ENCODE measurements at regions not wholly inside any gene's neighbourhood (a gene's known extent, or its start where the extent isn't known, plus 50 kb on each side); places are given as distances from the start of the nearest gene placed in this dataset.

GRCh38 chr7:21352540-21353387 lies 75.1 kb upstream of the SP4 start (continued):
- TF ChIP-seq CTCF (IDR thresholded peaks at IDR 0.05 in 2 of 3, conservative IDR thresholded peaks at IDR 0.05 in 1 of 3; ENCODE audit: control insufficient read depth in 2 of 3, extremely low read depth in 1 of 3, insufficient read depth in 1 of 3, low read depth in 3 of 3, low read length in 3 of 3) (no peak), GATAD2B (conservative IDR thresholded peaks at IDR 0.05; ENCODE audit: low read depth) (peak; percentile 47; the same call in 1 of the 2 replicates), CBX5 (IDR thresholded peaks at IDR 0.05; ENCODE audit: low read depth) (peak; percentile 92), ZNF384 (IDR thresholded peaks at IDR 0.05; ENCODE audit: borderline replicate concordance, low read depth, low read length) (peak; percentile 12; the same call in 1 of the 2 replicates), IKZF1 (conservative IDR thresholded peaks at IDR 0.05) (peak; percentile 85), IKZF2 (IDR thresholded peaks at IDR 0.05) (peak; percentile 70 to 79), ATF2 (IDR thresholded peaks at IDR 0.05; ENCODE audit: low read length) (peak; percentile 82), RCOR1 (conservative IDR thresholded peaks at IDR 0.05; ENCODE audit: low read depth, low read length) (peak; percentile 61; the same call in 1 of the 2 replicates), CREM (IDR thresholded peaks at IDR 0.05; ENCODE audit: low read depth) (peak; percentile 48), BCL11A (IDR thresholded peaks at IDR 0.05; ENCODE audit: low read depth, low read length) (peak; percentile 74), SP1 (IDR thresholded peaks at IDR 0.05; ENCODE audit: low read depth, low read length) (no peak), JUND (IDR thresholded peaks at IDR 0.05; ENCODE audit: low read depth, low read length) (no peak), MTA3 (IDR thresholded peaks at IDR 0.05; ENCODE audit: borderline replicate concordance, low read length) (peak; percentile 81; the same call in 1 of the 2 replicates), TCF12 (IDR thresholded peaks at IDR 0.05; ENCODE audit: low read depth, low read length) (0 out of 2 replicates have a peak, but pooled peaks have one; percentile 42), MYB (IDR thresholded peaks at IDR 0.05; ENCODE audit: borderline replicate concordance, low read depth, low read length) (no peak), DPF2 (IDR thresholded peaks at IDR 0.05) (peak; percentile 91), ZNF592 (IDR thresholded peaks at IDR 0.05) (no peak), EED (IDR thresholded peaks at IDR 0.05; ENCODE audit: low read depth) (peak; percentile 62), RELA (IDR thresholded peaks at IDR 0.05; ENCODE audit: borderline replicate concordance, partially characterized antibody) (peak; percentile 44), BCL3 (IDR thresholded peaks at IDR 0.05; ENCODE audit: borderline replicate concordance, insufficient read depth, low read depth, low read length, poor library complexity, severe bottlenecking) (peak; percentile 23), MTA2 (IDR thresholded peaks at IDR 0.05; ENCODE audit: low read depth) (peak; percentile 86)
